HEK293T (cell line): ENCODE measurements at regions not wholly inside any gene's neighbourhood (a gene's known extent, or its start where the extent isn't known, plus 50 kb on each side); places are given as distances from the start of the nearest gene placed in this dataset.

Experiments used
- BHLHE40 ChIP-seq: fragments of 450-650 bp; IDR thresholded peaks from 2 replicates; pipeline ENCODE4 v1.6.1; 2016; ENCODE audit warnings: mild to moderate bottlenecking, moderate library complexity, borderline replicate concordance
- ELF4 ChIP-seq: fragments of 450-650 bp; IDR thresholded peaks from 2 replicates; pipeline ENCODE4 v1.6.1; 2017; ENCODE audit warnings: antibody characterized with exemption
- FOXA1 ChIP-seq: fragments of 450-650 bp; IDR thresholded peaks from 2 replicates; pipeline ENCODE4 v1.6.1; 2016; ENCODE audit warnings: mild to moderate bottlenecking
- FOXK2 ChIP-seq: fragments of 450-650 bp; IDR thresholded peaks from 2 replicates; pipeline ENCODE4 v1.6.1; 2016; ENCODE audit warnings: mild to moderate bottlenecking
- FOXM1 ChIP-seq: fragments of 450-650 bp; IDR thresholded peaks from 2 replicates; pipeline ENCODE4 v1.6.1; 2017; ENCODE audit warnings: mild to moderate bottlenecking, borderline replicate concordance
- HDGF ChIP-seq: fragments of 450-650 bp; IDR thresholded peaks from 2 replicates; pipeline ENCODE4 v1.6.1; 2017; ENCODE audit warnings: antibody characterized with exemption, borderline replicate concordance
- L3MBTL2 ChIP-seq: fragments of 450-650 bp; conservative IDR thresholded peaks from 2 replicates; pipeline ENCODE4 v1.6.1; 2016; ENCODE audit warnings: mild to moderate bottlenecking
- LEF1 ChIP-seq: fragments of 450-650 bp; IDR thresholded peaks from 2 replicates; pipeline ENCODE4 v1.6.1; 2017; ENCODE audit warnings: mild to moderate bottlenecking, borderline replicate concordance
- NFRKB ChIP-seq: fragments of 450-650 bp; IDR thresholded peaks from 2 replicates; pipeline ENCODE4 v1.6.1; 2016; ENCODE audit warnings: mild to moderate bottlenecking, moderate library complexity
- SP1 ChIP-seq: fragments of 450-650 bp; IDR thresholded peaks from 2 replicates; pipeline ENCODE4 v1.6.1; 2017
- SUZ12 ChIP-seq: fragments of 450-650 bp; IDR thresholded peaks from 2 replicates; pipeline ENCODE4 v1.6.1; 2016; ENCODE audit warnings: mild to moderate bottlenecking
- TARDBP ChIP-seq: fragments of 450-650 bp; IDR thresholded peaks from 2 replicates; pipeline ENCODE4 v1.6.1; 2016

DNA sequence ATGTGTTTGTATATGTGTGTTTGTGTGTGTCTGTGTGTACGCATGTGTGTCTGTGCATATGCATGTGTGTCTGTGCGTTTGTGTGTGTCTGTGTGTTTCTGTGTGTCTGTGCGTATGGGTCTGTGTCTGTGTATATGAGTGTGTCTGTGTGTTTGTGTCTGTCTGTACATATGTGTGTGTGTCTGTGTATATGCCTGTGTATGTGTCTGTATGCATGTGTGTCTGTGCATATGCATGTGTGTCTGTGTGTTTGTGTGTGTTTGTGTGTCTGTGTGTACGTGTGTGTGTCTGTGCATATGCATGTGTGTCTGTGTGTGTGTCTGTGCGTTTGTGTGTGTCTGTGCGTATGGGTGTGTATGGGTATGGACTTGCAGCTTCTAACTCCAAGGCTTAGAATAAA lies 174.0 kb upstream of the NOX3 start:
- TF ChIP-seq FOXK2 (no peak), NFRKB (no peak), FOXM1 (no peak), BHLHE40 (no peak), FOXA1 (no peak), SUZ12 (no peak), L3MBTL2 (no peak), SP1 (no peak), TARDBP (no peak), LEF1 (no peak), HDGF (no peak), ELF4 (no peak)
